GM18499 (cell line): ENCODE measurements at regions not wholly inside any gene's neighbourhood (a gene's known extent, or its start where the extent isn't known, plus 50 kb on each side); places are given as distances from the start of the nearest gene placed in this dataset.
"Not testable (repeated sequence)": the region's sequence is repeated elsewhere in the genome, so short reads cannot be mapped to it uniquely, and the experiment has no call there.

ENCODE experiments used
- ATAC-seq: cut with Tn5 transposase; IDR thresholded peaks from one replicate; pipeline ENCODE4 v1.9.1; 2021; ENCODE audit warnings: moderate number of reproducible peaks; ENCODE audit not compliant: insufficient read depth, unreplicated experiment

DNA sequence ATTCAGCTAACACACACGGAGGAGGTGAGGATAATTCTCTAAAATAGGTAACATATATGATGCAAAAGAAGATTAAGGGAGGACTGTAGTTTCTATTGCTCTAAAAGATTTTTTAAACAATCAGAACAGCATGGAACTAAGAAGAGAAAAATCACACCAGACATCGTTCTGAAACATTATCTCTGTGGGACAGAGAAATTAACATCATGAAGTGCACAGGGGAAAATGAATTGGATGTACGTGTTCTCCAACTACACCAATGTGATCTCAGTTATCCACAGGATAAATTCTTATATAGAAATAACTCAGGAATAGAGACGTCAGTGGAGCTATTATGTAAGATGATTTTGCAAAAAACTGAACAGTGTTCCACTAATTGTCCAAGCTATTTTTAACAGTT, 614.1 kb upstream of the HS3ST1 start:
- ATAC-seq = no peak

DNA sequence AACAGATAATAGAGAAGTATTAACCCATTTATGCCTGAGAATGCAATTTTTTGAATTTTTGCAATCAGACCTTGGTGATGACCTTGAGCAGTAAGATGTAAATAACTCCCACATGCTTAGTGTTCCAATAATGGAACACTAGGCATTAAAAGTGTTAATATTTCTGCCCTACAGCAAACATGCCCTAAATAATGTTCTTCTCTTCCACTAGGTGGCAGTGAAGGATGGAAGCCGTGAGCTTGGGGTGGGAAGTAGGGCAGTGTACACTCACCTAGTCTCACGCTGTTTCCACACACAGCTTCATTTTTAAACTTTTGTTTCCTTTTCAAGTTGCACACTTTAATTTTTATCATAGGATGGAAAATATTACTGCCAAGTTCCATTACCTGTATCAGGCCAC, 613.1 kb upstream of the HS3ST1 start:
- no peak for ATAC-seq

DNA sequence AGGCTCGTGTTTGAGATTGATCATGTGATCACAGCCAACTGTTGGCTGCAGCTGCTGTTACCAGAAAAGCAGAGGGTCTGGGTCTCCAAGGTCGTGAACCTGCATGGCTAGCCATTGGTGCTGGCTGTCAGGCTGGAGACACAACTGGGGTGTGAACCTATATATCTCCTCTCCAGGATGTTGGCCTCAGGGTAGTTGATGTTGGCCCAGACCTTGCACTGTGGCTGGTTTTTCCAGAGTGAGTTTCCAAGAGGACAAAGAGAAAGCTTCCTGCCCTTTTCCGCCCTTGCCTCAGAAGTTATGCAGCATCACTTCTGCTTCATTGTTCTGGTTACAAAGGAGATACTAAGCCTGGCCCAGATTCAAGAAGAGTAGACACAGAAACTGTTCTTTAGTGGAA, 607.8 kb upstream of the HS3ST1 start:
- ATAC-seq = no peak

DNA sequence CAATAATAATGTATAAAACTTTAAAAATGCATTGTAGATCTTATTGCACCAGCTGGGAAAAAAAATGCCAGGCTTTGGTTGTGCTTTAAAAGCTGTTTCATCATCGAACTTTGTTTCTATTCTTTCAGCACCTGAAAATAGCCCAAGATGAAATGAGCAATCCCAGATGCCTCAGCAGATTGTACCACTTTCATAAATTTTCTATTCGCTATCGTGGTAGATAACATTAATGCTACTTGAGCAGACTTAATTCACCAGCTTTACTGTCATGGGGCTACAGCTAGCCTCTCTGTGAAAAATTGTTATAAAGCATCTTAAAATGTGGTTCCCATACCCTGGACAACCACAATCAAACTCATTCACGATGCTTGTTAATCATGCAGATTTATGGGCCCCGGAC, 599.6 kb upstream of the HS3ST1 start:
- ATAC-seq = no peak

DNA sequence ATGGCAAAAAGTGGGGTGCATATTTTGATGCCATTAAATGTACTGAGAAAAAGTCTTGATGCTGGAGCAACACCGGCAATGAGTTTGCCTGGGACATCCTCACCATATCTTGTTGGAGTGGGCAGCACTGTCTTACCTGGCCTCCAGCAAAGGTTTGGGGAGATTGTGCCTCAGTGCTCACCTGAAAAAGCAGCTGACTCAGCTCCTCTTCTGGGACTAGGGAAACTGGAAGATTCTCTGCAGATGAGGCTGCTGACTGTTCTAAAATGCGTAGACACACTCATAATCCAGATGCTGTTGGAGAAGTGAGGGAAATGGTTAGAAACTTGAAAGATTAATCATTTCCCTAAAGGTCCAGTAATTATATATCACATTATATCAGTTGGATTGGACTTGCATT, 593.7 kb upstream of the HS3ST1 start:
- no peak for ATAC-seq

DNA sequence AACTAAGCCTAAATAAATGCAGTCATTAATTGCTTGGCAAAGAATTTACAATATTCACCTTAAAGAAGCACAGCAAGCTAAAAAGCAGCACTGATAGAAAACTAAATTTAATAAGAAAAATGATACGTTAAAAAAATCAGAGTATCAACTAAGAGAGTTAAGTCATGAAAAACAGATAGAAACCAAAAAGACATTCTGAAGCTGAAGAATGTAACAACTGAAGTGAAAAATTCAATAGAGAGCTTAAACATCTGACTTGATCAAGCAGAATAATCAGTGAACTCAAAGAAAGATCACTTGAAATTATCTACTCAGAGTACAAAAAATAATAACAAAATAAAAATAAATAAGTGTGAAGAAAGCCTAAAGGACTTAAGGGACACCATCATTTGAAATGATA, 588.0 kb upstream of the HS3ST1 start:
- no peak for ATAC-seq

DNA sequence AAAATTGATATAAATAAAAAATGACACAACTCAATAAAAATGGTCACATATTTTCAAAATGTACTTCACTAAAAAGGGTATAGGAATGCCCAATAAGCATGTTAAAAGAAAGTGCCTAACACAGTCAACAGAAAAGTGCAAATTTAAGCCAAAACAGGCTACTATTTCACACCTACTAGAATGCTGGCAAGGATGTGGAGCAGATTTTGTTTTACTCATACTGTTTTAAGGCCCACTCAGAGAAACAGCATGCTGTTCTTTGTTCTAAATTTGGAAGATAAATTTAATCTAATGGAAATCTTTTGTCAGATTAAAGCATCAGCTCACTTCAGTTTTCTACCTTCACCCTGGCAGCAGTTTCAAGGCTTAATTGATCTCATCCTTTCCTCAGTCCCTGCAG, 576.8 kb upstream of the HS3ST1 start:
- ATAC-seq = no peak

DNA sequence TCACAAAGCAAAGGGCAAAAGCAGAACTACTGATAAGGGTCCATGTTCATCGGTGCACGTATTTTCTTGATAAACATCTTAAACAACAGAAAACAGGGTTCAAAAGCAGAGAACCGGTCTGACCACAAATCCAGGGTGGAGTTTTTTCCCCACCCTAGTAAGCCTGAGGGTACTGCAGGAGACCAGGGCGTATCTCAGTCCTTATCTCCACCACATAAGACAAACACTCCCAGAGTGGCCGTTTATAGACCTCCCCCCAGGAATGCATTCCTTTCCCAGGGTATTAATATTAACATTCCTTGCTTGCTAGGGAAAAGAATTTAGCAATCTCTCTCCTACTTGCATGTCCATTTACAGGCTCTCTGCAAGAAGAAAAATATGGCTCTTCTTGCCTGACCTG, 567.9 kb upstream of the HS3ST1 start:
- ATAC-seq = not testable (repeated sequence)

DNA sequence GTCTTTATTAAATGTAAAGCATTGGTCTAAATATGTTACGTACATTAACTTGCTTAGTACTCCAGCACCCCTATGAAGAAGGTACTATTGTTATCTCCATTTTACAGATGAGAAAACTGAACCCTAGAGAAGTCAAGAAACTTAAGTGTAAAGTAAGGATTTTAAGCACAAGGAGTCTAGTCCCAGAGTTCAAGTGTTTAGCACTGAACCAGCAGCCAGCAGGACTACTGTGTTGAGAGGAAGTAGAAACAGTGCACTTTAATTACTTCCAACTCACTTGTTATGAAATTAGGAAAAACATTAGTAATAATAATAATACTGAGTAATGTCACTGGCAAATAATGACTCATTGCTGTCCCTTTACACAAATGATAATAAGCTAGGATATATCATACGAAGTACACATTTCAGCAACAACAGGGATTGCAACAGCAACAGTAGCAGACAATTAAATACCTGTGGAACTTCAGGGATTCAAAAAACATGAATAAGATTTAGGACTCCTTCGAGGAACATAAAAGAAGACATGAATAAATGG, 548.1 kb upstream of the HS3ST1 start:
- no peak for ATAC-seq

DNA sequence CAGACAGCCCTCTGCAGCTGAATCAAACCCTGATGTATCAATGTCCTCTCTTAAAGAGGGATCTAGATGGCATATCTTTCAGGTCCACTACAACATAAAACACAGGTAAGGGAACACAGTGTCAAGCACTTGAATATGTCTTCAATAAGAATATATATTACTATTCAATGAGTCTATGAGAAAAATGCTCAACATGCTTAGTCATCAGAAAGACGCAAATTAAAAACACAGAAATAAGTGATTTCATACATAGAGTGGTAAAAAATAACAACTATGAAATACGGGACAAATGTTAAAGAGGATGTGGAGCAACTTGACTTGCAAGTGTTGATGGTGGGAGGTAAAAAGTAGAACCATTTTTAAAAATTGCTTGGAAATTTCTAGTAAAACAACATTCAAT, 544.6 kb upstream of the HS3ST1 start:
- ATAC-seq = no peak

DNA sequence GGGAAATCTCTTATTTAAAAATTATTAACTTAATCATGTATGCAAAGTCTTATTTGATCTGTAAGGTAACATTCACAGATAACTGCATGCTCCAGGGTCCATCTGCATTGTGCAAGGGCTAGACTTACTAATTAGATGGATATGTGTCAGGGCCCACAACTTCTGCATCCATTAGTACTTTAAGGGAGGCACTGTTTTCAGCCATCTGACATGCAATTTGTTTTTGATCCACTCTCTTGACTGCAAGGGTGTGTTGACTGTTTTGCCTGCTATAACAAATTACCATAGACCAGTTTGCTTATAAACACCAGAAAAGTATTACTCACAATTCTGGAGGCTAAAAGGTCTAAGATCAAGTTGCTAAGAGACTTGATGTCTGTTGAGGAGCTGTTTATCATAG, 542.1 kb upstream of the HS3ST1 start:
- ATAC-seq = no peak

DNA sequence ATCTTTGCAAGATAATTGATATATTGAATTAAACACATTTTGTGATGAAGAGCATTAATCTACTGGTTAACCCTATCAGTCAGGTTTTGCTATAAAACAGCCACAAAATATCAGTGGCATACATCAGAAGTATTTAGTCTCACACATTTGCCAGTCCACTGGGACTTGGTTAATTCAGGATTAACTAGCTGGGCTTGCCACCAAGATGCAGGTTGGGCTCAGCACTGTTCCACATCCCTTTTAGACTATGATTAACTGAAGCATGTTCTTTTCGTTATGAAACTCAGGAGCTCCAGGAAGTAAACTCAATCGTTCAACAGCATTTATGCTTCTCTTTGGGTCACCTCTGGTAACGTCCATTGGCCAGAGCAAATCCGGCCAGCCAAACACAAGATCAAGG, 538.1 kb upstream of the HS3ST1 start:
- no peak for ATAC-seq

DNA sequence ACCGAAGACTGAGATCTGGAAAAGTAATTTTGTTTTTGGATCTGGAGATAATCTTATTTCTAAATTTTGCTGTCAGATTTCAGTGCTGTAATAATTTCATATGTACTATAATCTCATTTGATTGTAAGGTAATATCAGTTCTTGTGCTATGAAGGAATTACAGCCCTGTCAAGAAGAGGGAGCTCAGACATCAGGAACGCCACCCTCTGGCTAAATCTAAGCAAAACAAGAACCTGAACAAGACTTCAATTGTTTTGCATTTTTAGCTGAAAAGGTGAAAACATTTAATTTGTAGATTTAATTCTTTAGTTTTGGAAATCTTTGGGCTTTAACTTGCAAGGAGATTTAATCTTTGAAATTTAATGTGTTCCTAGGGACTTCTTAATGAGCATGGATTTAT, 525.4 kb upstream of the HS3ST1 start:
- no peak for ATAC-seq

DNA sequence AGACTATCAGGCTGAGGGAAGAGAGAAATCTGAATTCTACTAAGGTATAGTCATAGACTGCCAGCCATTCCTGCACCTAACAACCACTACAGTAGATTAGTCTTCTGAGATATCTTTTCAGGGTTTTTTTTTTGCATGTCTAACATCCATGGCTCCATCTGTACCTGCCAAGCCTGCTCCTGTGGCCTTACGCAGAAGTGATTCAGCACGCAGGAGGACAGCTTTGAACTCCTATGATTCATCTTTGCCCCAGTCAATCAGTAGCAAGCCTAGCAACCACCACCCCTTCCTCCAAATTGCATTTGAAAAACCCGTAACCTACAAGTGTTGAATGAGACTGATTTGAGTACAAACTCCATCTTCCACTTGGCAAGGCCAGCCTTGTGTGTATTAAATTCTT, 520.7 kb upstream of the HS3ST1 start:
- ATAC-seq = no peak

DNA sequence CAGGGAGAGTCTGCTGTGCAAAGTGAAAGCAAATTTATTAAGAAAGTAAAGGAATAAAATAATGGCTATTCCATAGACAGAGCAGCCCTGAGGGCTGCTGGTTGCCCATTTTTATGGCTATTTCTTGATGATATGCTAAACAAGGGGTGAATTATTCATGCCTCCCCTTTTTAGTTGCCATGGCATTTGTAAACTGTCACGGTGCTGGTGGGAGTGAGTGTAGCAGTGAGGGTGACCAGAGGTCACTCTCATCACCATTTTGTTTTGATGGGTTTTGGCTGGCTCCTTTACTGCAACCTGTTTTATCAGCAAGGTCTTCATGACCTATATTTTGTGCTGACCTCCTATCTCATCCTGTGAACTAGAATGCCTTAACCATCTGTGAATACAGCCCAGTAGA, 518.9 kb upstream of the HS3ST1 start:
- ATAC-seq = not testable (repeated sequence)

DNA sequence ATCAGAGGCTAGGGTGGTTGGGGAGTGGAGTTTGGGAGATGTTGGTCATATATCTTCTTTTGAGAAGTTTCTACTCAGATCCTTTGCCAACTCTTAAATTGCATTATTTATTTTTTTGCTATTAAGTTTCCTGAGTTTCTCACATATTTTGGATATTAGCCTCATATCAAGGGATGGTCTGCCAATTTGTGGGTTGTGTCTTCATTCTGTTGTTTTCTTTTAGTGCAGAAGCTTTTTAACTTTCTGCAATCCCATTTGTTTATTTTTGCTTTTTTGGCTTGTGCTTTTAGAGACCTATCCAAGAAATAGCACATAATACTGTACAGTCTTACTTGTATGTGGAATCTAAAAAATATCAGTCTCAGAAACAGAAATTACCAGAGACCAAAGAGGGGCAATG, 509.2 kb upstream of the HS3ST1 start:
- ATAC-seq = no peak

DNA sequence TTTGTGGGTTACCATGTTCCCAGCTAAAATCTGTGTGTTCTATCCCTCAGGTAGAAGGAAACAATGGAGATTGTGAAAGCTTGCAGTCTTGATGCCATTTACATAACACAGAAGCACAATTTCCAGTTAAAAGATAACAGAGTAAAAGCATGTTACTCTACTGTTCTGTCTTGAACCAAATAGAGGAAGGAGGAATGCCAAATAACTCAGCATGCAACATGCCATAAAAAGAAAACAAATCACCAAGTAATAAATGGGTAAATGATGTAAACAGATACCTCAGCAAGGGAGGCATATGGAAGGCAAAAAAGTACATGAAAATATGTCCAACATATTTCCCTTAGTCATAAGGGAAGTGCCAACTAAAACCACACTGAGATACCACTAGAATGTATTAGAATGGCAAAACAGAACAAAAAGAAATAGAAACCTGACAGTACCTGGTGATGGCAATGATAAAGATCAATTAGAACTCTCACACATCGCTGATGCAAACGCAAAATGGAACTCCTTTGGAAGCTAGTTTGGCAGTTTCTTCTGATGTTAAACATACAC, 502.6 kb upstream of the HS3ST1 start:
- ATAC-seq = no peak

DNA sequence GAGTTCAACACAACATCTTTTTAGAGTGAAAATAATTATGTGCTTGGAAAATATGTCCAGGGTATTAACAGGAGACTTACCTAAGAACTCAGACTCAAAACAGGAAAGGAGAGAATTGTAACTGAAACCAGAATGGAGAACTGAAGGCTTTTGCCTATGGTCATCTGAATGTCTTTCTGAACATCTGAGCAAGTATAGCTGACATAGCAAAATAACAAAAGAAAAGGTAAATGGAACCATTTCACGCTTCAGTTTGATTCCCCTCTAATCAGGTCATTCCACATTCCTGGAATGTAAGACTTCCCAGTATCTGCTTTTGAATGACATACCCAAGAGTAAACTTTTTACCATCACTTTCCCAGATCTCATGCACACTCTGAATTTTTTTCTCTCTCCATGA, 500.4 kb upstream of the HS3ST1 start:
- no peak for ATAC-seq

DNA sequence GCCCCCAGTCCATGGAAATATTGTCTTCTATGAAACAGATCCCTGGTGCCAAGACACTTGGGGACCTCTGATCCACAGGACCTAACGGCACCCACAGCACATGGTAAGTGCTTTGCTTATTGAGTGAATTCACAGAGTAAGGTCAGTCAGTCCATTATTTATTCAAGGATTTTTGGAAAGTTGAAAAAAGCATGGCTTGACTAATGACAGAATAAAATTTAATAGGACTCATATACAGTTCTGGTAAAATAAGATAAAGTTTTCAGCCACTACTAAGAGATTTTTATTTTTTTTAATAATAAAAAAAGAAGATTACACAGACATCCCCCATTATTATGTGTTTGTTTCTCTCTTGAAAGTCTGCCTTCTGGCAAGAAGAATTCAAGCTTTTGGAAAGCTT, 490.6 kb upstream of the HS3ST1 start:
- ATAC-seq = no peak

DNA sequence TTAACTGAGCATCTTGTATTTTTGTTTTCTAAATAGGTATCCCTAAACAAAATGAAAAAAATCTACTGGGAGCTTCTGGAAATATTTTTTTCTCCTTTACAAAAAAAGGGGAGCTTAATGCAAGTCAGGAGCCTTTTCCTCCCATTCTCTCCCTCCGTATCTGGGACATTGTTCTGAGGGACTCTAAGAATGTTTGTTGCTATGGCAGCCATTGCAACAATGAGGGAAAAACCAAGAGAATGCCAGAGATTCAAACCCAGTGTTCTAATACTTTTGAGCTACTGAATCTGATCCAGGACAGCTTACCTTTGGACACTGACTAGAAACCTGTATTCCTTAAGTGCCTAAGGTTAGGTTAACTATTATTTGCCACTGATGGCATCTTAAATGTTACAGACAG, 485.7 kb upstream of the HS3ST1 start:
- no peak for ATAC-seq

DNA sequence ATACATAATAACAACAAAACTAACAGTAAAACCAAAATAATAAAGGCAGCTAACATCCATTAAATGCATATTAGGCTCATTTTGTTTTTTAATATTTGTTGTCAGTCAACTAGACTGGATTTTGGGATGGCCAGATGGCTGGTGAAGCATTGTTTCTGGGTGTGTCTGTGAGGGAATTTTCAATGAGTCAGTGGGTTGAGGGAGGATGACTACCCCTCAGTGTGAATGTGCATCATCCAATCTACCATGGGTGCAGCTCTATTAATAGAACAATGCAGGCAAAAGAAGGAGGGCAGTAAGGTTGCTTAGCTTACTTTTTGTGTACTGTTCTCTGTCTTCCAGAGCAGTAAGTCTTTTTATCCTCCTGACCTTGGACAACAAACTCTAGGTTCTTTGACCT, 484.2 kb upstream of the HS3ST1 start:
- ATAC-seq = no peak

DNA sequence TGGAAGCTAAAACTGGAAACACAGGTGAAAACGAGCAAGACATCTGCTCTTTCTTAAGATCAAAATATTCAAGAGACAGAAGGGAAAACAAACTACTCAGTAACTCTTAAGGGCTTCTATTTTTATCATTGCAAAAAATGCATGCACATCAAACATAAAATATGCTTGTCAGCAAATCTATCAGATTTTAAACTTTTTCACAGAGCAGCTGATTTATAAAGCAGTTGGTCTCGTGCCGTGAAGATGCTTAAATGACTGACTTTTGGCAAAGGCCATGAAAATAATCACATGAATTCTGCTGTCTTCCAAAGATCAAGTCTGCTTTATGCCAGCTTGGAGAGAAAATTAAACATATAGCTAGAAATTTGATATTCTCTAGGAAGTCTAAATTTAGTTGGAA, 482.1 kb upstream of the HS3ST1 start:
- ATAC-seq = no peak

DNA sequence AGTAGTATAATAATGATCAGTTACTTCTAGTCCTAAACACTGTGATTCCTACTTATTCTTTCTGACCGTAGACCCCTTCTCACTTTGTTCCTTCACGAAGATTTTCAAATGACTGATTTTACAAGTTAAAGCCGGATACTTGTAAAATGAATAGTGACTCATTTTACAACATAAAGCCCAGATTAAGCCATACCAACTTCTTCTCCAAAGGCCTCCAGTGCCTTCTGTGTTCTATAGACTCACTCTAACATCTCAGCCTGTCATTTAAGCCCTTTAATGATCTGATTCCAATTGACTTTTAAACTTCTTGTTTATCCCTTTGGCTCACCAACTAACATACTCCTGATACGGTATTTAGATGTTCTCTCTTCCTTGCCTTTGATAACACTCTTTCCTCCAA, 480.0 kb upstream of the HS3ST1 start:
- ATAC-seq = no peak
